ENCODE measurements at regions not wholly inside any gene's neighbourhood (a gene's known extent, or its start where the extent isn't known, plus 50 kb on each side); places are given as distances from the start of the nearest gene placed in this dataset.

DNA sequence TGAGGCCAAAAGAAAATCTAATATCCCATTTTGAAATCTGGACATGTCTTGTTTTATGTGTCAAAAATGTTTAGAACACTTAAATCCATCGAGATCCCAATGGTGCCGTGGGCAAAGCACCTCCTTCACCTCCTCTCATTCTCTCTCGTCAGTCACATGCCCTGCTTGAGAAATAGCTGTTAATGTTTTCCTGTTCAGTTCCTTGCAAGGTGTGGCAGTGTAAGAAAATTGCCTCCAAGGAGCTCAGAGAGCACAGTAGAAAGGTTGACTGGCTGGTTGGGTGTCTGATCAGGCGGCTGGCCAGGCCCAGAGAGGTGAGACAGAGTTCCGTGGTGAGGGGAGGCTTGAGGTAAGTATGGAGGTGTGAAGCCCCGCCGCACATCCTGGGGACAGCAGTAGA lies 210.2 kb downstream of the TSN start:
- CTCF ChIA-PET, result no interaction called here
- TF ChIP-seq HDGF (IDR thresholded peaks at IDR 0.05; ENCODE audit: borderline replicate concordance), result no peak
- no peak for TF ChIP-seq PKNOX1 (IDR thresholded peaks at IDR 0.05)
- TF ChIP-seq SP1 (IDR thresholded peaks at IDR 0.05), result no peak
- TF ChIP-seq ARNT (IDR thresholded peaks at IDR 0.05), result no peak
- no peak for TF ChIP-seq ZNF384 (IDR thresholded peaks at IDR 0.05)
- TF ChIP-seq FOXK2 (IDR thresholded peaks at IDR 0.05), result no peak
- TF ChIP-seq FOXA1 (IDR thresholded peaks at IDR 0.05), result no peak
- TF ChIP-seq L3MBTL2 (conservative IDR thresholded peaks at IDR 0.05), result no peak
- no peak for TF ChIP-seq TARDBP (IDR thresholded peaks at IDR 0.05)
- TF ChIP-seq FOXM1 (IDR thresholded peaks at IDR 0.05; ENCODE audit: borderline replicate concordance), result no peak
- TF ChIP-seq ELF4 (IDR thresholded peaks at IDR 0.05), result no peak
- TF ChIP-seq LEF1 (IDR thresholded peaks at IDR 0.05; ENCODE audit: borderline replicate concordance), result no peak
- TF ChIP-seq BHLHE40 (IDR thresholded peaks at IDR 0.05; ENCODE audit: borderline replicate concordance), result no peak
- no peak for TF ChIP-seq CTBP1 (IDR thresholded peaks at IDR 0.05; ENCODE audit: borderline replicate concordance)
- TF ChIP-seq SUZ12 (IDR thresholded peaks at IDR 0.05), result no peak
- no peak for TF ChIP-seq NFRKB (IDR thresholded peaks at IDR 0.05)
- POLR2A ChIA-PET, result no interaction called here
- no peak for DNase-seq (ENCODE audit: extremely low spot score)

- ChIA-PET CTCF (no interaction called here), POLR2A (no interaction called here)
- TF ChIP-seq ARNT (IDR thresholded peaks at IDR 0.05) (no peak), TARDBP (IDR thresholded peaks at IDR 0.05) (no peak), ELF4 (IDR thresholded peaks at IDR 0.05) (no peak), CTBP1 (IDR thresholded peaks at IDR 0.05; ENCODE audit: borderline replicate concordance) (no peak), PKNOX1 (IDR thresholded peaks at IDR 0.05) (no peak), NFRKB (IDR thresholded peaks at IDR 0.05) (no peak), SUZ12 (IDR thresholded peaks at IDR 0.05) (no peak), BHLHE40 (IDR thresholded peaks at IDR 0.05; ENCODE audit: borderline replicate concordance) (no peak)
- DNase-seq (ENCODE audit: extremely low spot score), result no peak
Measured at GRCh38 chr2:121966663-121967062, 211.2 kb downstream of the TSN start.

GRCh38 chr2:121969166-121969565 lies 213.7 kb downstream of the TSN start:
- TF ChIP-seq FOXM1 (IDR thresholded peaks at IDR 0.05; ENCODE audit: borderline replicate concordance) (no peak), NFRKB (IDR thresholded peaks at IDR 0.05) (no peak), FOXA1 (IDR thresholded peaks at IDR 0.05) (no peak), CTBP1 (IDR thresholded peaks at IDR 0.05; ENCODE audit: borderline replicate concordance) (no peak), L3MBTL2 (conservative IDR thresholded peaks at IDR 0.05) (no peak), TARDBP (IDR thresholded peaks at IDR 0.05) (no peak), HDGF (IDR thresholded peaks at IDR 0.05; ENCODE audit: borderline replicate concordance) (no peak), SUZ12 (IDR thresholded peaks at IDR 0.05) (no peak), PKNOX1 (IDR thresholded peaks at IDR 0.05) (no peak), ELF4 (IDR thresholded peaks at IDR 0.05) (no peak), BHLHE40 (IDR thresholded peaks at IDR 0.05; ENCODE audit: borderline replicate concordance) (no peak), ZNF384 (IDR thresholded peaks at IDR 0.05) (no peak), ARNT (IDR thresholded peaks at IDR 0.05) (no peak), LEF1 (IDR thresholded peaks at IDR 0.05; ENCODE audit: borderline replicate concordance) (no peak), SP1 (IDR thresholded peaks at IDR 0.05) (no peak)
- CTCF ChIA-PET, result no interaction called here
- no peak for DNase-seq (ENCODE audit: extremely low spot score)
- POLR2A ChIA-PET, result interaction anchor here (0.5 kb wide), 1 partner anchor 213 kb away, joined by 3 read pairs; no protein-coding TSS in a partner anchor

DNA sequence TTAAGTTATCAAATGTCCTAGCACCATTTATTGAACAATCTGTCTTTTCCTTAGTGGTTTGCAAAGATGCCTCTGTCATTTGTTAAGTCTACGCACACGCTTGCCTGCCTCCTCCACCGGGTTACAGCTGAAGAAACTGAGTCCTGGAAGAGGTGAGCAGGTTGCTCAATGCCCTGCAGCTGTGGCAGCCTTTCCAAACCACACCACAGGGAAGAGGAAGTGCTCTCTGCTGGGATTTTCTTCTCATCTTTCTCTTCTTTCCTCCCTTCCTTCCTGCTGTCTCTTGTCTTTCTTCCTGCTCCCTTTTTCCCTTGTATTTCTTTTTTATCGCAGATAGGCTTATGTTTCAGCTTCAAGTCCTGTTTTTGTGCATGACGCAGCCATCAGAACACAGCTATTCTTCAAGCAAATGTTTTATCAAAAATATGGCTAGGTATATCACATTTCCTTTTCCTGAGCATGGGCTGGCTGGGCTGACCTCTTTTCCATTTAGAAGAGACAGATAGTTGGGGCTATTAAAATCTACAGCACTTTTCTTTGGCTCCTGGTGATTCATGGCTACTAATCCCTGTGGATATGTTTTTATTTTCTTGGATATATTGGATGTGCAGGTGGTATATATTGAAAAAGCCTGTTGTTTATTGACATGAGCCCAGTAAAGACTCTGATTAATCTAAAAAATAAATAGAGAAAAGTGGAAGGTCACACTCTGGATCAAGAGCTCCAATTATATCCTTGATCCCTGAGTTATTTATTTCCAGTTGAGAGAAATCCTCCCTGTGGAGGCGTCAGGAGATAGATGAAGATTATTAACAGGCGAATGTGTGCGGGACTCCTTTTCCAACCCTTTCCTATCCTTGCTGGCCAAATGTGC lies 214.6 kb downstream of the TSN start:
- POLR2A ChIA-PET, result no interaction called here
- TF ChIP-seq FOXM1 (IDR thresholded peaks at IDR 0.05; ENCODE audit: borderline replicate concordance), result no peak
- TF ChIP-seq LEF1 (IDR thresholded peaks at IDR 0.05; ENCODE audit: borderline replicate concordance), result no peak
- no peak for TF ChIP-seq BHLHE40 (IDR thresholded peaks at IDR 0.05; ENCODE audit: borderline replicate concordance)
- no peak for TF ChIP-seq SP1 (IDR thresholded peaks at IDR 0.05)
- TF ChIP-seq FOXK2 (IDR thresholded peaks at IDR 0.05), result no peak
- TF ChIP-seq ZNF384 (IDR thresholded peaks at IDR 0.05), result no peak
- TF ChIP-seq SUZ12 (IDR thresholded peaks at IDR 0.05), result no peak
- no peak for TF ChIP-seq FOXA1 (IDR thresholded peaks at IDR 0.05)
- TF ChIP-seq CTBP1 (IDR thresholded peaks at IDR 0.05; ENCODE audit: borderline replicate concordance), result no peak
- TF ChIP-seq ARNT (IDR thresholded peaks at IDR 0.05), result no peak
- TF ChIP-seq HDGF (IDR thresholded peaks at IDR 0.05; ENCODE audit: borderline replicate concordance), result no peak
- no peak for TF ChIP-seq ELF4 (IDR thresholded peaks at IDR 0.05)
- CTCF ChIA-PET, result no interaction called here
- no peak for DNase-seq (ENCODE audit: extremely low spot score)

- ChIA-PET POLR2A (no interaction called here), CTCF (no interaction called here)
- DNase-seq (ENCODE audit: extremely low spot score), result no peak
- TF ChIP-seq TARDBP (IDR thresholded peaks at IDR 0.05) (no peak), LEF1 (IDR thresholded peaks at IDR 0.05; ENCODE audit: borderline replicate concordance) (no peak), FOXM1 (IDR thresholded peaks at IDR 0.05; ENCODE audit: borderline replicate concordance) (no peak), PKNOX1 (IDR thresholded peaks at IDR 0.05) (no peak), FOXA1 (IDR thresholded peaks at IDR 0.05) (no peak), SUZ12 (IDR thresholded peaks at IDR 0.05) (no peak), HDGF (IDR thresholded peaks at IDR 0.05; ENCODE audit: borderline replicate concordance) (no peak), ZNF384 (IDR thresholded peaks at IDR 0.05) (no peak), L3MBTL2 (conservative IDR thresholded peaks at IDR 0.05) (no peak)
Measured at GRCh38 chr2:121972203-121972602, 216.8 kb downstream of the TSN start.

Measured in HEK293T (cell line).